A673 (cell line): ENCODE measurements at regions not wholly inside any gene's neighbourhood (a gene's known extent, or its start where the extent isn't known, plus 50 kb on each side); places are given as distances from the start of the nearest gene placed in this dataset.

Experiments
- CTCF ChIP-seq: fragments of 300-800, 200-600 bp; sonication (generic); conservative IDR thresholded peaks from 2 replicates; pipeline ENCODE4 v1.5.1; 2017; ENCODE audit warnings: low read depth, mild to moderate bottlenecking, antibody characterized with exemption, low read length, moderate library complexity, mixed read lengths
- EZH2 ChIP-seq: fragments of 200-600 bp; sonication (generic); IDR thresholded peaks from 2 replicates; pipeline ENCODE4 v1.6.1; 2017; ENCODE audit warnings: borderline replicate concordance, low read depth, mild to moderate bottlenecking, mixed read lengths, antibody characterized with exemption, low read length; ENCODE audit not compliant: poor library complexity, severe bottlenecking

GRCh38 chr6:11410539-11411307 lies 126.8 kb upstream of the TMEM170B start:
- no peak for TF ChIP-seq CTCF
- no peak for TF ChIP-seq EZH2
